Middle frontal gyrus (tissue), 1 donor: ENCODE measurements at regions not wholly inside any gene's neighbourhood (a gene's known extent, or its start where the extent isn't known, plus 50 kb on each side); places are given as distances from the start of the nearest gene placed in this dataset.

Source experiments
- DNase-seq: peaks from one replicate; pipeline ENCODE4 v3.0.0-alpha.2; 2015; ENCODE audit warnings: low spot score; ENCODE audit errors: extremely low spot score

DNA sequence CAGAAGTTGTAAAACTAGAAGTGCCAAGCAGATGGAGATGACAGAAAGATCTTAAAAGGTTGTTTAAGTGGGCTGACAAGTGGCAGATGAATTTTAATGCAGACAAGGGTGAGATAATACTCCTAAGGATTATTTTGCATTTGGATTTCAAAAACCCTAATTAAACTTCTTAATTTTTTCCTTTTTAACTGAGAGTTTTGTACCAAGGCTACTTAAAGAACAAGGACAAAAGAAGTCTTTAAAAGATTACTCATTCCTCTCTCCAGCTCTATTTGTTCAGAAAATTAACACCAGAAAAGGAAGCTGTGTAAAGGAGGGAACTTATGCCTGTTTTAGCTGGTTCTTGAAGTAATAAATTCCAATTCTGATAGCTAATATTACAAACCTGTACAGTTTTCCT, 275.4 kb downstream of the ETNK1 start:
- DNase-seq = no peak

DNA sequence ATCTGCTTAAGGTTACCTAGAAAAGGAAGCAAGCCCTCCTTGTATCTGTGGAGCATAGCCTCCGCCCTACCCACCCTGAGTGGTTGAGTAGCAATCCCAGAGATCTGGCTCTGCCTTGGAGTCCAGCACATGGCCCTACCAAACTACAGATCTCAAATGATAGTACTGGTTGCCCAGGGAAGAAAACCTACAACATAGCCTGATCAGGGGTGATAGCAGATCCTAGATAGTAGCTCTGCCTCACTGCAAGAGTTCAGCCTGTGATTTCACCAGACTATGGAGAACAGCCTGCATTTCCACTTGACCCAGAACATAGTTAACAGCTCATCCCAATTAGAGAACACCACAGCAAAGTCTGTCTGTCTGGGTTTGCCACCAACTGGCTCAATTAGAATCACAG, 279.5 kb downstream of the ETNK1 start:
- DNase-seq = no peak

DNA sequence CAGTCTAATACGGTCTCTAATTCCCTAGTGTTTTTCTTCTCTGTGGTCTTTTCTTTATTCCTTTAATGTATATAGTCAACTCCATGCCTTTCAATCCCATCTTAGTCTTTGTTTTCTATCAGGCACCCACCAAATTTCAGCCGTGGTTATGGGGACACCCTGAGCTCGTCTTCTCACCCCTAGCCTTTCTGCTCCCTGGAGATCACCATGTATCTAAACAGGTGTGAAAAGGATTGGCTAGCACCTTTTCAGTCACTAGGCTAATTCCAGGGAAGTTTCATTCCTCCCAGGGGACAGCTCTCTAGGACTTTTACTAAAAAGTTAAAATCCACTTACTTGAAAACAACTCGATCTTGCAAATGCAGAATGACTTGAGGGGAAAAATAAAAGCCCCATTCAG, 291.3 kb downstream of the ETNK1 start:
- DNase-seq = no peak

DNA sequence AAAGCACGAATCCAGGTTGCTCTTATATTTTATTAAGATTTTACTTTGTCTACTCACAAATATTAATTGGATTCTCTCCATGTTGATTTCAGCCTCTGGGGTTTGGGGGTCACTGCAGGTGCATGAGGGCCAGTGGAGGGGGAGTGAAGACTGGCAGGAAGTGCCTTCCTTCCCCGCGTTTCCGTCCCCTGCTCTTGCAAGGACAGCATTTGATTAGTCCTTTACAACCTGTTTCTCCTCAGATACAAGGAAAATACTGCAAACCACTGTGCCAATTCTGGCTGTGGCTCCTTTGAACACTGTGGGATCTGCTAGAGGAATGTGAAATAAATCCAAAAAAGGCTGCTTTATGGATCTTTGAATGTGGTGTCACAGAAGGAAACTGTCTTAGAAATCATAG, 291.8 kb downstream of the ETNK1 start:
- DNase-seq = no peak

DNA sequence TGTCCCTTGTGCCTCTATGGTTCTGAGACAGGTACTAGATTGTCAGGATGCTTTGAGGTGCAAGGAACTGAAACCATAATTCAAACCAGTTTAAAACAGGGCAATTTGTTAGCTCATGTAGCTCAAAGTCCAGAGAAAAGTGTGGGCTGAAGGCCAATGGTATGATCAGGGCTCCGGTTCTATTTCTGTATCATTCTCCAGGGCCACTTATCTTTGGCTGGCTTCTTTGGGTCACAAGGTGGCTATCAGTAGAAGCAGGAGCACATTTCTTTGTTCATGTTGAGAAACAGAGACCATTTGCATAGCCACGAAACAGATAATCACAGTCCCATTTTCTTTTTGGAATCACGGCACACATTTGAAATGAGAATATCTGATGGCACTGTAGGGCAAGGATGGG, 294.9 kb downstream of the ETNK1 start:
- no peak for DNase-seq

DNA sequence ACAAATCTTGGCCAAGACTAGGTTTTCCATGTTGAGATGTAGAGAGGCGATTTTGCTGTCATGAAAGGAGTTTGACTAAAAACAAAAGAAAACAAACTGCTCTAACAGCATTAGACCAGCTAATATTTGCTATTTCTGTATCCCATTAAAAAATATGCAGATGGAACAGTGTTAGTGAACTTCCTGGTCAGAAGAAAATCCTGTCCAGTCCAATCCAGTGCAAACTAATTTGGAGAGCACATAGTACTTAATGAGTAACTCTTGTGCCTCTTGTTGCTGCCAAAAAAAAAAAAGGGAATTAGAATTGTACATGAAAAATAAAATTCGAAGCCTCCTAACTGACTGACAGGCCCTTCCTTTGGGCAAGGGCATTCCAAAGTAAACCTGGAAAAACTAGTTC, 298.8 kb downstream of the ETNK1 start:
- DNase-seq = no peak

DNA sequence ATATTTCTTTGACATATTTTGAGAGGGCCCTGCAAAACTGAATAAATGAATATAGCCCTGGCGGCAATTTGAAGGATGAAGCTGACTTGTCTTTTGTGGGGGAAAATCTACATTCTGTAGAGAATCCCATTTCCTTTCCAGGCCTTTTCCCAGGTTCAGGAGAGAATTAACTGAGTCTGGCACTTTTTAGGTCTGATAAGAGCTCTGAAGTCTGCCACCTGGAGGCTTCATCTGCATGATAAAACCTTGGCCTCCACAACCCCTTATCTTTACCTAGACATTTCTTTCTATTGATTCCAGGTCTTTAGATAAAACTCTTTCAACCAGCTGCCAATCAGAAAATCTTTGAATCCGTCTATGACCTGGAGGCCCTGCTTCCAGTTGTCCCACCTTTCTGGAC, 299.4 kb downstream of the ETNK1 start:
- DNase-seq = no peak

DNA sequence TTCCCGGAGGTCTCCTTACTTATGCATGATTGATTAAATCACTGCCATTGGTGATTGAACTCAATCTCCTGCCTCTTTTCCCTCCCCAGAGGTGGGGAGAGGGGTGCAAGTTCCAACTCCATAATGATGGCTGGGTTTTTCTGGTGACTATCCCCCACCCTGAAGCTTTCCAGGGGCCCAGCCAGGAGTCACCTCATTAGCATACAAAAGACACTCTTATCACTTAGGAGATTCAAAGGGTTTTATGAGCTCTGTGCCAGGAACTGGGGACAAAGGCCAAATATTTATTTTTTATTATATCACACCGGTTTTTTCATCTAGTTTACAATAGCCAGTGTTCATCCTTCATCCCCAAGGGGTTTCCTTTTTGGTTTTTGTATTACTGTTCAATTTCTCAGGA, 300.7 kb downstream of the ETNK1 start:
- no peak for DNase-seq

DNA sequence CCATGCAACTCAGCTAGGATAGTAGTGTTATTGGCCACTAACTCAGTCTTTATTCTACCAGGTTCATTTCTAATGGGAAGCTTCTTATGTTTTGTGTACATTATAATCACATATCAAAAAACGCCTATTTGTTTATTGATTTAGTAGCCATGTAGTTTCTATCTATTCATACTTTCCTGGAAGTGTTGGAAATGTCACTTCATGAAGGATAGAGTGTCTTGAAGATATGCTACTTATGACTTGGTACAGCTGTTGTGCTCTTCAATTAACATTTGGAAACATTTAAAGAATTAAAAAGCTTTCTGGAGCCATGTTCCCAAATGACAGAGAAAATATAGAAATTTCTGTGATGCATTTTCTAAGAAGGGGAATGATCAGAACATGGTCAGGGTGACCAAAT, 307.5 kb downstream of the ETNK1 start:
- no peak for DNase-seq

DNA sequence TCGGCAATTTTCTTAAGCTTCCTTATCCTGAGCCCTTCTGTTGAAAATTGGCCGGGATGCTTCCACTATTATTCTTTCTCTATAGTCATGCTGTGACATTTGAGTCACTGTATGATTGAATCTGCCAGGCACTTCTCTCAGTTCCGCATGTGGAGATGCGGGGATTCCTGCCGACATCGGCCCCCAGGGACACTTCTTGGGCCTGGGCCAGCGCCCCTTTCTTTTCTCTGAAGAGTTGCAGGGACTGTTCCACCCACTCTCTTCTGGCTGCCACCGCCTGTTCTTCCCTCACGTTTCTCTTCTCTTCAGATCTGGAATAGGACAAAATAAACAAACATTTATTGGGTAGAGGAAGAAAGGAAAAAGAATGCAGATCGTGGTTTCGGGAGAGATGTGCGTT, 310.1 kb downstream of the ETNK1 start:
- DNase-seq = no peak

DNA sequence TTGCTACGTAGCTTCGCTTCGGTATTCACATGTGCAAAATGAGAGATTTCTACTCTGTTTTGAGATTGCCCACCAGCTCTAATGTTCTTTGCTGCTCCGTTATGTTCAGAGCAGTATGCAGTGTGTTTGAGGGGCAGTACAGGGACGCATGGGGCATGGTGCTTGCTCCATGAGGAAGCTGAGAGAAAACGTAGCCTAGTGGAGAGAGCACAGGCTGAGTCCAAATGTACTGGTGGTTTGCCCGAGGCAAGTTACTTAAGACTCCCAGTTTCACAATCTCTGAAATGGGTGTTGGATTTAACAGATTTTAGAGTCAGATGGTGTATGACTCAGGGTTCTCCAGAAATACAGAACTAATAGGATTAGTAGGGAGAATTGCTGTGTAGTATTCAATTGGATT, 310.5 kb downstream of the ETNK1 start:
- DNase-seq = no peak

DNA sequence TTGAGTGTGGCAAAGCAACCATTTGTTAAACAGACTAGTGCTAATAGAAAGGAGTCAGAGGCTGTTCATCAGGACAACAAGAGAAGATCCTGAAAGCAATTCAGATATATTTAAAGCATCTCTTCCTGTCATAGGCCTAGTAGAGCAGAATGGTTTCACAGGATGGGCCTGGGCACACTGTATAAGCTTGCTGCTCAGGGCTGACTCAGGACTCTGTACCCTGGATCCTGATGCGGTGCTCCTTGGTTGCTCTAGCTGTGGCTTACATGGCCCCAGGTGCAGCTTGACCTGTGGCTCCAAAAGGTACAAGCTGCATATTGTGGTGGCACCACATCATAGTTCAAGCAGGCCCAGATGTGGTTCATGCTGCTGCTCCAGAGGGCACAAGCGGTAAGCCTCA, 313.4 kb downstream of the ETNK1 start:
- no peak for DNase-seq

DNA sequence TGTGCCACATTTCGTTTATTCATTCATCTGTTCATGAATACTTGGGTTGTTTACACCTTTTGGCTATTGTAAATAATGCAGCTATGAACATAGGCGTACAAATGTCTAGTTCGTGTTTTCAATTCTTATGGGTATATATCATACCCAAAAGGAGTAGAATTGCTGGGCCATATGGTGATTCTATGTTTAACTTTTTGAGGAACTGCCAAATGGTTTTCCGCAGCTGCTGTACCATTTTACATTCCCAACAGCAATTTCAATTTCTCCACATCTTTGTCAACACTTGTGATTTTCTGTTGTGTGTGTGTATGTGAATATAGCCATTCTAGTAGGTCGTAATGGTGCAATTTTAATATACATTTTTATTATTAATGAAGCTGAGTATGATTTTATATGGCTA, 326.2 kb downstream of the ETNK1 start:
- no peak for DNase-seq

DNA sequence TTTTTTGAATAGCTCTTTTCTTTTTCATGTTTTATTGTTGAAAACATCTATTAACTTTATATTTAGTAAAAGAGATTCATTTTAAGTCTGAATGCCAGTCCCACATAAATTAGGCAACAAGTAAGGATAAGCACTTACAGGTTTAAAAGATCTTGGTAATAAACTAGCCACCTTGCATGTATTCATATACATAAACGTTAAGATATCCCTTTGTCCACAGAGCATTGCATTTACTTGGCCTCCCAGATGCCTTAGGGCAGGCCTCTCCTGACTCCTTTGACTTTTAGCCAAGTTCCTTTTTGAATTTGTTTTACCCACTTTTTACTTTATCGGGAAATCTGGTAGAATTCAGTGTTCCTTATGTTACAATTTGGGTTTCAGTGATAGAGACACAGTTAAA, 331.7 kb downstream of the ETNK1 start:
- no peak for DNase-seq

DNA sequence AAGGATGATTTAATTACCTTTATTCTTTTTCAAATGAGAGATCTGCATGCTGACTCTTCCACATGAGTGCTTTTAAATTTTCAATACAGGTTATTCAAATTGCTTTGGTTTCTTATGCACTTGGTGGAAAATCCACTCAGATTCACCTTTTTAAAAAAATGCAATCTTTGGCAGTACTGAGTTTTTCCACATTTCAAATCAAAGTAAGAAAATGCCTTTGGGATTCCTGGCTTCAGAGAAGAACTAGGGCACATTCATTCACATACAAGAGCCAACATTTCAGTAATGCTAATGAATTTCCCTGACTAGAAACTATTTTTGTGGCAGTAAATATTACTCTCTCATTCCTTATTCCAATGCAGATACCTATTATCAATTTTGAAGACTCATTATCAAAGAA, 342.2 kb downstream of the ETNK1 start:
- no peak for DNase-seq

DNA sequence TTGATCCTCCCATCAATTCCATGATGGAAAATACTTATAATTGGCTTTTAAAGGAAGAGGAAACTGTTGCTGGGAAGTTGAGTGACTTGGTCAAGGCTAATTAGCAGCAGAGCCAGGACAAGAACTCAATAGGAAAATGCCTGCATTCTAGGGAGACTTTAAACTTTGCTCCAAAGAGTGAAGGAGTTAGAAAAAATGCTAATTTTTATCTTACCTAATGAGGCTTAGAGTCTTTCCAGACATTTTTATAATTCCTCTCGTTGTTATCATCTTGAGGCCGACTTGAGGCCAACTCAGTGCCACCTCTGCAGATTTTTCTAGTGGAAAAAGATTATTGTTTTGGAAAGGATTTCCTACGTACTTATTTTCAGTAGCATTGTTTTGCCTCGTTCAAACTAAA, 344.6 kb downstream of the ETNK1 start:
- no peak for DNase-seq

DNA sequence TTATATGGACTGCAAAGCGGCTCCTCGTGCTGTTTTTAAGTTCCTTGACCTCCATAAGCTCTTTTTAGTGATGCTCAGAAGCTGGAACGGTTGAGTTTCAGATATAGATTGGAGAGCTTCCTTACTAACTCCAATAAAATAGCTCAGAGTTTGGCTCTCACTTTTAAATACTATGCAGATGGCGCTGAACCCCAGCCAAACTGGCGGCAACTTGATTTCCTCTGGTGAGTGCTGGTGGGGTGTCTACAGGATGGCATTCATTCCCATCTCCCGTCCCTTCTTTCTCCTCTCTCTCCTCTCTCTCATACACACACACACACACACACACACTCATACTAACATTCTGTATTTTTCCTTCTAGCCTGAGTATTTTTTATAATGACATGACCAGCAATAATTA, 346.3 kb downstream of the ETNK1 start:
- DNase-seq = no peak

DNA sequence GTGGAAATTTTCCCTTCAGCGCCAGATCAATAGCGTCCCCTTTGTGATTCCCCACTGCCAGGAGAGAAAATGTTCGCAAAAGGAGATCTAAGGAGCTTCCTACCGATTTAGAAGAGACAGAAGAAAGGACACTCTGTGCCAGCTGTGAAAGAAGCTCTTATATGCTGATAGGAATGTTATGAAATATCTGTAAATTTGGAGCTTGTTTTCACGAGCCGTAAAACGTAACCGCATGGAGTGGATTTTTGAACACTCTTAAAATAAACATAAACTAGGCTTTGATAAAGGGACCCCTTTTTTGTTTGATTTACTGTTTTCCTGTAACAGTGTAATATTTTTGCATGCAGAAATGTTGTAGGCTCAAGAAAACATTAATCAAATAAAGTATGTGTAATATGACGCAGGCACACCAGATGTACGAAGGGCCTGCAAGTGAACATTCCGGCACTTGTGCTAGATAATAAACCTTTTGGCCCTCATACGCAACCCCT, 346.8 kb downstream of the ETNK1 start:
- DNase-seq = no peak

DNA sequence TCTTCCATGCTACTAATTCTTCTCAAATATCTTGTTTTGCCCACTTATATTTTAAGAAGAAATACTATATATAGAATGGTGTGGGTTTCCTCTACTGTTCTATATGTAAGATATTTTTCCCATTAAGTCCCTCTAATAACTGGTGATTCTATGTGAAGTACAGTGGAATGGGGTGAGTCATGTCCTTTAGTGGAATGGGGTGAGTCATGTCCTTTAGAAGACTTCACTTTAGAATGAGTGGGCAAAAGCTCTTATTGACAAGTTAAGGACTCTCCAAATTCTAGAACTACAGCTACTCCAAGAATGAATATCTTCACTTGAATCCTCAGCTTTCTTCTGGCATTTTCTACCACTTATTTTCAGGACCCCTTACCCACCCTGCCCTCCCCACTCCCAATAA, 349.9 kb downstream of the ETNK1 start:
- DNase-seq = no peak

DNA sequence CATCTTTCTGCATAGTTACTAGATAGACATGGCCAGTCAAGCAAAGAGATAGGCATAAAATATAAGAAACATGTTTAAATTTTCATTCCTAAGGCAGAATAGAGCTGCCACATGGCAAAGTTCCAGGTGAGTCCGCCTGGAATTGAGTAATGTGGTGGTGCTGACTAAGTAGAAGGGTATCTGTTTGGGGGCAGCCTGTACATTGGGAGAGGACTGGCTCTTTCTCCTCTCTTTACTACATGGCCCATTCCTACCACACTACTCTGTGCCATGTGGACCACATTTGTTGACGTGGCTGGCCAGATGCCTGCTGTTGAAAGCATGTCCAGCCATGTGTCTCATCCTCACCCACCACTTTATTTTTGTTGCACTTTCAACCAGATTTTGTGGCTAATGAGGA, 354.0 kb downstream of the ETNK1 start:
- no peak for DNase-seq

DNA sequence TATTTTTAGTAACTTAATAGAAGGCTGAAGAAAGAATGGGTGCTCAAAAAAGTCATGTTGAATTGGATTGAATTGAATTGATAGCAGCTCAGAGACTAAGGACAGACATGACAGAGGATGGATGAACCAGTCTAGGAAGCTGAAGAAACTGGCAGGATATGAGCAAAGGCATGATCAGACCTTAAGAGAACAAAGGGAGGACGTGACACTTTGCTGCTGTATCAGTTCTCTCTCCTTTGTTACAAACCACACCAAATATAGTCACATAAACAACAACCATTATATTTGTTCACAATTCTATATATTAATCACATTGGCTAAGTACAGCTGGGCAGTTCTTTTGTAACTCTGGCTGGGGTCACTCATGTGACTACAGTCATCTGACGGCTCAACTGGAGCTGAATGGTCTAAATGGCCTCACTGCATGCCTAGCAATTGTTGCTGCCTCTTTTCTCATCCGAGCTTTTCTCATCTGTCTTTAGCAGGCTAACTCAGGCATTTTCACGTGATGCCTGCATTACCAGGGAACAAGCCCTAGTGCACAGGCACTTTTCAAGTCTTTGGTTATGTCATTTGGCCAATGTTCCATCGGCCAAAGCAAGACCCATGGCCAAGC, 355.0 kb downstream of the ETNK1 start:
- DNase-seq = no peak

DNA sequence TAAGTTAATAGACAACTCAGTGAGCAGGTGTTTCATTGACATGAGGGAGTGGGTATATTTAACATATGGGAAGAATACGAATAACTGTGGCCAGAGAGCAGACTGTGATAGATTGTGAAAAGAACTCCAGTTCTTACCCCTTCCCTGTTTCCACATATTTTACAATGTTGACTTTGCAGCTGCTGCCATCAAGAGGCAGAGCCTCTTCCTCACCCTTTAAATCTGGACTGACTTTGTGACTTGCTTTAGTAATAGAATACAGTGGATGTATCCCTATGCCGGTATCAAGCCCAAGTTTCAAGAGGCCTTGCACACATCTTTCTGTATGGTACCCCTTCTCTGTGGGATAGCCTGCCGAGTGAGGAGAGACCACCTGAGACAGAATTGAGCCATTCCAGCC, 356.7 kb downstream of the ETNK1 start:
- no peak for DNase-seq

DNA sequence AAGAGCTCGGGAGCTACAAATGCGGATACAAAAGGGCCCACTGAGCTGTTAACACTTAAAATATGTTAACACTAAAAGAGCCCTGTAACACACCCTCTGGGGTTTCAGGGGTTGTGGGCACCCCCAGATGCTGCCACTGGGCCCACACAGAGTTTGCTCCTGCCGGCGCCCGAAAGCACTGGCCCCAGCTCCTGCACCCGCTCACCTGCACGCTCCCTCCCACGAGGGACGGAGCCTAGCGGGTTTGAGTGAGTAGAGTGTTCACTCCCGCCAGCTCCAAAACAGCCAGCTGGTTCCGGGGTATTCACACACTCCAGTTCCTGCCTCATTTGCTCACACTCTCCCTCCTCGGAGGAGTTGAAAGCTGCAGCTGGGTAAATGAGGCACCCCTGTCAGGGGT, 357.7 kb downstream of the ETNK1 start:
- no peak for DNase-seq

DNA sequence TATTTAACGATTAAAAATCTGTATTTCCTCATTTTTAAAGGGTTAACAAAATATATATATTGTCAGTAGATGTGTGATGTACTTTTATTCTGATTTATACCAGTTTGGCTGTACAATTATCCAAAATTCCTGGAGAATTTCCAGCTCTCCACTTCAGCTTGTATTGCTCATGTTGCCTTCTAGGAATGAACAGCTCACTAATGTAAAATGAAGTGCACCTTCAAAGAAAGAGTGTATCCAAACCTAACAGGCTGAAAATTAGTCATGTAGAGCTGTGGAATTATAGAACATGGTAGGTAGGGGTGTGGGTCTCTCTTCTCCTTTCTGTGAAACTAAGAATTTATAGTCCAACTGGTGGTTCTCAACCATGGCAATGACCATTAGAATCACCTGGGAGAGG, 362.0 kb downstream of the ETNK1 start:
- no peak for DNase-seq
